KMS-11 (cell line): ENCODE measurements at regions not wholly inside any gene's neighbourhood (a gene's known extent, or its start where the extent isn't known, plus 50 kb on each side); places are given as distances from the start of the nearest gene placed in this dataset.

Experiments used
- H2AFZ ChIP-seq: fragments of 200-600 bp; sonication (generic); 2 replicates; pipeline ENCODE4 v1.6.1; 2016; ENCODE audit warnings: antibody characterized with exemption, mixed run types, low read depth
- H3K27ac ChIP-seq: fragments of 200-600 bp; sonication (generic); 2 replicates; pipeline ENCODE4 v1.6.1; 2016; ENCODE audit warnings: mild to moderate bottlenecking, mixed run types
- H3K27me3 ChIP-seq: fragments of 200-600 bp; sonication (generic); 2 replicates; pipeline ENCODE4 v1.6.1; 2017; ENCODE audit warnings: mild to moderate bottlenecking, low read depth, mixed run types, moderate library complexity; ENCODE audit not compliant: insufficient read depth
- H3K36me3 ChIP-seq: fragments of 200-600 bp; sonication (generic); 2 replicates; pipeline ENCODE4 v1.6.1; 2017; ENCODE audit warnings: mild to moderate bottlenecking, mixed run types; ENCODE audit not compliant: insufficient read depth
- H3K4me1 ChIP-seq: fragments of 200-600 bp; sonication (generic); 2 replicates; pipeline ENCODE4 v1.6.1; 2016; ENCODE audit warnings: mild to moderate bottlenecking, low read depth, mixed run types; ENCODE audit not compliant: poor library complexity, severe bottlenecking
- H3K4me2 ChIP-seq: fragments of 200-600 bp; sonication (generic); 2 replicates; pipeline ENCODE4 v1.7.0; 2016; ENCODE audit warnings: mild to moderate bottlenecking, mixed run types
- H3K4me3 ChIP-seq: fragments of 200-600 bp; sonication (generic); IDR thresholded peaks from 2 replicates; pipeline ENCODE4 v1.6.1; 2017; ENCODE audit warnings: low read depth, low read length, mixed read lengths; ENCODE audit not compliant: insufficient read depth
- H3K79me2 ChIP-seq: fragments of 200-600 bp; sonication (generic); 2 replicates; pipeline ENCODE4 v1.6.1; 2016; ENCODE audit warnings: low read depth, mixed run types; ENCODE audit not compliant: insufficient read depth
- H3K9ac ChIP-seq: fragments of 200-600 bp; sonication (generic); 2 replicates; pipeline ENCODE4 v1.6.1; 2016; ENCODE audit warnings: mild to moderate bottlenecking, mixed run types
- H4K20me1 ChIP-seq: fragments of 200-600 bp; sonication (generic); 2 replicates; pipeline ENCODE4 v1.6.1; 2016; ENCODE audit warnings: mild to moderate bottlenecking, mixed run types; ENCODE audit not compliant: insufficient read depth
- CTCF ChIP-seq: fragments of 200-600 bp; sonication (generic); conservative IDR thresholded peaks from 2 replicates; pipeline ENCODE4 v1.6.1; 2017; ENCODE audit warnings: low read depth, mild to moderate bottlenecking, antibody characterized with exemption, low read length, moderate library complexity, mixed read lengths

DNA sequence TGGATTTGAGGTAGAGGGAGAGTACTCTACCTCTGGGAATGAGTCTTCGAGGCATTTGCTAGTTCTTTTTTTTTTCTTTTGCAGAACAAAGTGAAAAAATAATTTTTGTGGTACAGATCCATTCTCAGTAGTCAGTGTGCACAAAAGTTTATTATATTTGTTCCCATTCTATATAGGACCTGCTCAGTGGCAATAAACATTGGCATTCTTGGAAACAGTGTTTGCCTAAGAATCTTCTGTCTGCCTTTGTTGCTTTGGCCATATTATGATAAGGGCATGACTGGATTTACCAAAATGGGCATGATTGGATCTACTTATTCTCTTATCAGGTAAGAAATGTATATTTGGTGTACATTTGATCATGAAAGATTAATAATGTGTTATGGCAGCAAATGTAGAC lies 583.3 kb downstream of the PLCL1 start:
- no peak overlapping the region for H2AFZ ChIP-seq
- H3K4me3 ChIP-seq = no peak overlapping the region
- TF ChIP-seq CTCF = no peak
- no peaks in the 10 kb centered on the region for H3K27me3 ChIP-seq
- no peak overlapping the region for H3K4me2 ChIP-seq
- H4K20me1 ChIP-seq = no peaks in the 10 kb centered on the region
- H3K36me3 ChIP-seq = no peaks in the 10 kb centered on the region
- no peak overlapping the region for H3K27ac ChIP-seq
- no peaks in the 10 kb centered on the region for H3K79me2 ChIP-seq
- H3K4me1 ChIP-seq = no peaks in the 10 kb centered on the region
- no peak overlapping the region for H3K9ac ChIP-seq

GRCh38 chr2:198385856-198386255 lies 581.5 kb downstream of the PLCL1 start:
- Histone ChIP-seq H3K27me3 (no peaks in the 10 kb centered on the region), H3K27ac (no peak overlapping the region), H2AFZ (no peak overlapping the region), H3K9ac (no peak overlapping the region), H4K20me1 (no peaks in the 10 kb centered on the region), H3K36me3 (no peaks in the 10 kb centered on the region), H3K4me1 (no peaks in the 10 kb centered on the region), H3K4me3 (no peak overlapping the region), H3K4me2 (no peak overlapping the region), H3K79me2 (no peaks in the 10 kb centered on the region)
- TF ChIP-seq CTCF = no peak

GRCh38 chr2:198385326-198385725 lies 580.9 kb downstream of the PLCL1 start:
- Histone ChIP-seq H3K27me3 (no peaks in the 10 kb centered on the region), H3K36me3 (no peaks in the 10 kb centered on the region), H3K79me2 (no peaks in the 10 kb centered on the region), H3K4me2 (no peak overlapping the region), H3K4me1 (no peaks in the 10 kb centered on the region), H3K9ac (no peak overlapping the region), H3K27ac (no peak overlapping the region), H2AFZ (no peak overlapping the region), H4K20me1 (no peaks in the 10 kb centered on the region), H3K4me3 (no peak overlapping the region)
- no peak for TF ChIP-seq CTCF

- Histone ChIP-seq H2AFZ (no peak overlapping the region), H3K4me2 (no peak overlapping the region)
- TF ChIP-seq CTCF = no peak
Observed at GRCh38 chr2:198383392-198383791, 579.0 kb downstream of the PLCL1 start.

More at GRCh38 chr2:198383392-198383791, 579.0 kb downstream of the PLCL1 start:
- Histone ChIP-seq H3K4me1 (no peaks in the 10 kb centered on the region), H3K27ac (no peak overlapping the region), H3K79me2 (no peaks in the 10 kb centered on the region), H4K20me1 (no peaks in the 10 kb centered on the region), H3K4me3 (no peak overlapping the region), H3K9ac (no peak overlapping the region), H3K27me3 (no peaks in the 10 kb centered on the region; the same call in 1 of the 2 replicates), H3K36me3 (no peaks in the 10 kb centered on the region)
